AML-193 (cell line): ENCODE measurements at regions not wholly inside any gene's neighbourhood (a gene's known extent, or its start where the extent isn't known, plus 50 kb on each side); places are given as distances from the start of the nearest gene placed in this dataset.
"Not testable (repeated sequence)": the region's sequence is repeated elsewhere in the genome, so short reads cannot be mapped to it uniquely, and the experiment has no call there.

Source experiments
- DNase-seq, 2 experiments: peaks; one replicate each; lab custom pipeline; 2025; lab: John Stamatoyannopoulos, UW

DNA sequence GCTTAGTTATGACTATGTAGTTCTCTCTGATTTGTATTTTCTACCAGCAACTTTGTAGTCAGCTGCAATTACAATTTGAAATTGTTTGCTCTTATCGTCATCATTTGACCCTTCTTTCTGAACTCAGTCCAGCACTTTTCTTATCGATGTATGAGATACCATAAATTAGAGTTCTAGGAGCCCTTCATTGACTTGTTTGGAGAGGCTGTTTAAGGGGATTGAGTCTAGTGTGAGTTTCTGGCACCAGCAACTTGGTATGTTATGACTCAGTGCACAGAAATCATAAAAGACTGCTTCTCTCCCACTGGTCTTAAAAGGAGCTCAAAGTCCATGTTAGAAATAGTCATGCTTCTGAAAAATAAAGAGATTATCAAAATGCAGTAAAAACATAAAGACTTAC is 190.3 kb downstream of the TENT5A start:
- DNase-seq: no peak

DNA sequence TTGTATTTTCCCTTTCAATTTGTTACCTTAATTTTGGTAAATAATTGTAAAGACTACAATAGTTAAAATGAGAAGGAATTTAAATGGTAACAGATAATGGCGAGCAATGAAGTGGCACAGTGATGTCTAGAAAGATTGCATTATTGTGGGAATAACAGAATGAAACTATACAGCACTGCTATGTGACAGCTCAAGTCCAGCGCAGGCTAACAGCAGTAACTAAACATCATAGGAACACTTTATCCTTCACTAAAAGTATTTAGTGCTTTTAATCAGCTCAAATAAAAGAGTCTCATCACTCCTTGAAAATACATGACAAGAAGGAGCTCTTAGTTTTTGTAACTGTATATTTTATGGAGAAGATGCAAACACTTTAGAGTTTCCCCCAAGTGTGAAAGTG is 190.8 kb downstream of the TENT5A start:
- DNase-seq: no peak

DNA sequence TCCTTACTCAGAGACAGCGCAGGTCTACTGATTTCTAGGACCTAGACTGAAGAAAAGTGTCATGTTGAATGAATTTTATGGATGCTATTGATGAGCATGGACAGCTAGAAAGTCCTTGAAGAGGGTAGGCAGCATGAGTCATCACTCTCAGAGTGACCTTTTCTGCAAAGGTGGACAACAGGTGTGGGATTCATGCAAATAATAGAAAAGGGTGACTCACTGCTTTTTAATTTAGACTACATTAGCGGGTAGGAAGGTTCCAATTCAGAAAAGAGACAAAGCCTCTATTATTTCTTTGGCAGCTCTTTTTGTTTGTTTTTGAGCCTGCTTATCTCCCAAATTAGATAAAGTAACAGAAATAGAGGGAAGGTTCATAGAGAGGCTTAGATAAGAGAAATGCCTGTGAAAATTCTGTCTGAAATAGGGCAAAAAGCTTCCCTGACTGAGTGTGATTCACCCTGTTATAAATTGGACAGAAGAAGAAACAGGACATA is 191.4 kb downstream of the TENT5A start:
- DNase-seq: no peak

DNA sequence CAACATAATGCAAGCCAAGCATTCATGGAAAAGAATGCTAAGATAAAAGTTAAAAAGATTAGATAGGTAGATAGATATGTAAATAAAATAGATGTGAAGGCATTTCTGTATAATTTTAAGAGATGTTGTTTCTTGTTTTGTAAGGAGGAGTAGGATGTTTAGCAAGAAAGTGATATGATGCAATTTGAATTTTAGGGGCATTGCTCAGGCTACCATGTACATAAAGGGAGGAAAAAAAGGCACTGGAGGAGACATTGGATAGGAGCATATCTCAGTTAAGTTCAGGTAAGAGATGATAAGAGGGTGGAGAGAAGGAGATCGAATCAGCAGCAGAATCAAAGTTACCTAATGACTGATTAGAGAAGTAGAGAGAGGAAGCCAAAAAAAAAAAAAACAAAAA is 194.7 kb downstream of the TENT5A start:
- DNase-seq: no peak

DNA sequence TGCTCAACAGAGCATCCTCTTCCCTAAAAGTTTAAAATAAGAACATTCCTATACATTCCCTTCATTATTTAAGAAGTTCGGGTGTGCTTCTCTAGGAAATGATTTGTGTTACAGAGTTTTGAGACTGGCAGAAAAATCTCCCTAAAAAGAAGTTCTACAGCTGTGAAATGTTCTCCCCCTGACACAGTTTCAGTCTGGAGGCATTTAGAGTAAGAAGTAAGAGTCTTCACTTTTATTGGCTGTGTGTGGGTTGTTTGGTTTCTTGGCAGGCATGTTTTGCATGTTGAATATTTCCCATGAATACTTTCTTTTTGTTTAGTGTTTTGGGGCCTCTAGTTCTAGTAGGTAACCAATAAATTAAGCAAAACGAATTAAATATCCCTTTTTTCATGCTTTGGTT is 195.9 kb downstream of the TENT5A start:
- DNase-seq: no peak

DNA sequence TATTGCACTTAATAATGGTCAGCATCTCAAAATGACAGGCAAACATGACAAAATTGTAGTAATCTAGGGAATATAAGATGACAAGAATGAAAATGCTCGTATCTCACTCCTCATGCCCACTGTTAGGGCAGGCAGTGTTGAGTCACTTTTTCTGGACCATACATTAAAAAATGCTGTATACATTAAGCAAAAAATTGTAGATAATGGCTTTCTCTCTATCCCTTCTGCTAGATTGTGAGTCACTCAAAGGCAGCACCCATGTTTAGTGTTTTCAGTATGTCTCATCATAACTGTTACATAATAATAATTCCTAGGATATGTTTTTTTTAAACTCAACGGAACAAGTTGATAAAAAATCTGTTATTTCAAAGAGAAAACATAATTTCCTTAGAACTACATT is 199.3 kb downstream of the TENT5A start:
- DNase-seq: no peak

DNA sequence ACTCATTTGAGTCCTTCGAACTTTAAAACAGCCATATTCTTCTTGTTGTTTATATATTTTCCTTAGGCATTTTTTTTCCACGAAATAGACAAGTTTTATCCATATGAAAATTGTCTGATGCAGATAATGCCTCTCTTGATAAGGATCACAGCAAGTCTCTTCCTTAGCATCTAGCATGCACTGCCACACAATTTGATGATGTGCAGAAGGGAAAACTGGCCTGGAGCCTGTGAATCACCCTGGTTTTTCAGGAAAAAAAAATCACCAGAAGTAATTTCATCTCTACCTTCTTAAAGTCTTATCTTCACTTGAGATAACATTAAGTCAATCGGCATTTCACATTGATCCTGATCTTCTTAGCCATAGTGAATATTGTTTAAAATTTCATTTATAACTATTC is 199.8 kb downstream of the TENT5A start:
- DNase-seq: no peak

DNA sequence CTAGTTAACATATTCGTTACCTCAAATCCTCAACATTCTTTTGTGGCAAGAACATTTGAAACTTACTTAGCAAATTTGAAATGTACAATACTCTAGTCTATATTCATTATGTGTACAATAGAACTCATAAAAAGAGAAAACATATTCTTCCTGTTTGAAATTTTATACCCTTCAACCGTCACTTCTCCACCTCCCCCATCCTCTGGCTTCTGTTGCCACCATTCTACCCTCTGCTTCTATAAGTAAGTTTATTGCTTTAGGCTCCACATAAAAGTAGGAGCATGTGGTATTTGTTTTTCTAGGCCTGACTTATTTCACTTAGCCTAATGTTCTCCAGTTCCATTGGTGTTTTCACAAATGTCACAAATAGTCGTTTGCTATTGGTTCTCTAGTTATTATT is 205.3 kb downstream of the TENT5A start:
- DNase-seq: no peak

DNA sequence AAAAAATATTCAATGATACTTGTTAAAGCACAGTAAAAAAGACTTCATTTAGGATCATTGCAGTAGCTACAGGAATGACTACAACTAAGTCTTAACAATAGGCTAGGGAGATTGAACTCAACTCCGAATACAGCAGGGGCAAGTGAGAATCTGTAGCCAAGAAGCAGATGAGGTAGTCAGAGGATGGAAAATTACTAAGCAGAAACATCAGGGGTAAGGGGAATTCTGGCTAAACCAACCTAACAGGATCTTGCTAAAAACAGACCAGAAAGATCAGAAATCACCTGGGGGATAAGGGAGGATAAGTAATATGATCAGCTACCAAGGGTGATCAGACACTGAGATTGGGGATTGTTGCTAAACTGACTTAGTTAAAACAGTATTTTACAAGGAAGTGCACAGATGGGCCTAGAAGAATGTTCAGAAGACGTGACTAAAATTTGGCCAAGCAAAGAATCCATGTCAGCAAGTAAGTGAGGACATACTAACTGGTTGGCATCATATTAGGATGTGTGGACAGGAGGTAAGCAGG is 217.5 kb downstream of the TENT5A start:
- no peak for DNase-seq

DNA sequence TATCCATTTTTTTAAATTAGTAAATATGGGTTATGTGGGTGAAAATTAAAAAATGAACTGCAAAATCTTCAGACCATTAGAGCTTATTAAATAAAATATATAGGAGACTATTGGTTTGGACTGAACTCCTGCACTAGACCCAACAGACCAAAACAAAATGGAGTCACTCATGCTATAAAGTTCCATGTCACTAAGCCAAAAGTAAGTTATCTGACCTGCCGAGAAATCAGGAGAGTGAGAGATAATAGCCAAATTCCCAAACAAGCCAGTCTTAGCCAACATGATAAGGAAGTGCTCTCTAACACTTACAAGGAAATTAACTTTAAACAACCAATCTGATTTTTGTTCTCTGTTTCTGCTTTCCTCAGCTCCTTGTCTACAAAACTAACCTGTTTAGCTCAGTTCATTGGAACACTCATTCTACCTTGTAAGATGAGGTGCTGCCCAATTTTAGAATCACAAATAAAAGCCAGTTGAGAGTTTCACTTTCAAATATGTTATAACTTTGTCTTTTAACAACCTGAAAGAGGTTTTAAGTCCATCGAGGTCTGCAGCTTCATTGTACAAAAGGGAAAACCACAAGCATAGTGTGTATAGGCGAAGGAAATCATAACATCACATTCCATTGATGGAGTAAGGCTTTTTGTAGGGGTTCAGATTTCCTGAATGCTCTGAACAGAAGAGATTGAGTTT is 220.5 kb downstream of the TENT5A start:
- DNase-seq: no peak

DNA sequence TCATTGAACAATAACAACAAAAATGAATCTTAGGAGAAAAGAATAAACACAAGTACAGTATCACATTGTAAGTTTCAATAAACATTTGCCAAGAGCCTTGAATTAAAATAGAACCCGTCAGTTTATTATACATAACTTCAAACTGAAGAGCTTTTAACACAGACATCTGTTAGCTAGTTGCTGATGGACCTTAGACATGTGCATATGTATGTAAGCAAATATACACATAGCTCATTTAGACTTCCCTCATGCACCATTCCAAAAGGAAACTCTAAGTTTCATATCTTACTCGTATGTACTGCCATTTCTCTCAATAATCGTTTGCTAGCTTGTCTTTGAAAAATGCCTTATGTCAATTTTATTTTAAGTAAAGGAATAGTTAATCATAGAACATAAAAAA is 235.0 kb downstream of the TENT5A start:
- no peak for DNase-seq

DNA sequence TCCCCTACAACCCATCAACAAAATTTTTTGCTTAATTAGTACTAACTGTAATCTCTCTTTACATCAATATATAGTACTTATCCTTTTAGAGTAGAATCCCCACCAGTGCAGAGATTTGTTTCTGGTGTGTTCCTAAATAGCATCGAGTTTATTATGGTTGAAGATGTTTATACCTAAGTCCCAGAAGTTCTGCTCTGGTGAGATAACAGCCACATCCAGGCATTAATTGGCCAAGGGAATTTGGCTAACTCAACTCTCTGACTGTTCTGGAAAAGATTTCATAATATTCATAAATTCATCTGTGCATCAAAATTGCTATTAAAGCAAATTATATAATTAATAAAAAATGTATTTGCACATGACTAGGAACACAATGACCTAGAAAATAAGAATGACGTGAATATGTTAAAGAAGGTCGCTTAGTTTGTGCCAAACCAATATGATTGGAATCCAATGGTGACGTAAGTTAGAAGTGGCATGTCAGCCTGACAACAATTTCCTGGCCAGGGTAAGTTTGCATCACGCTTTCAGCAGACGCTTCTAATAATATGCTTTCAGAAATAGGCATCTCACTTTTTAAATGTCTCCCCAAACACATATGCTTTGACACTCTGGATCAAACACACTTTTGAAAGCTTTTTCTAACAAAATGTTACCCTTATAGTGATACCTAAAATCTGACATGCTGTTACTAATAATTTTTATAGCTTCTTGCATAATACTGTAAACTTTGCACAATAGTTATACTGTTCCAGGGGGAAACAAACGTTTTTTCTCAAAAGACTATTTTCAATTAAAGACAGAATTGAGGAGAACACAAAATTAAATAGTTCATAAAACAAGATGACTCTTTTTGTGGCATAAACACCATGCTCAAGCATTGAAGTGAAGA is 236.7 kb downstream of the TENT5A start:
- DNase-seq: no peak

DNA sequence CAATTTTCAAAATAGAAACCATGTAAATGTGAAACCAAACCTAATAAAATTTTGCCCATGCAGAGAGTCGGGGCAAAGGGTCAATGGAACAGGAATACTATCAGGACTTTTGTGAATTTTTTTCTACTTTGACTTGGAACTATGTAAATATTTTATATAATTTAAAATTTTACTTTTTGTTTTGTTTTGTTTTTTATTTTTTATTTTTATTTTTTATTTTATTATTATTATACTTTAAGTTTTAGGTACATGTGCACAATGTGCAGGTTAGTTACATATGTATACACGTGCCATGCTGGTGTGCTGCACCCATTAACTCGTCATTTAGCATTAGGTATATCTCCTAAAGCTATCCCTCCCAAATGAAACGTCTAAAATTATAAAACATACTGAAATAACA is 238.3 kb downstream of the TENT5A start:
- not testable (repeated sequence) for DNase-seq

DNA sequence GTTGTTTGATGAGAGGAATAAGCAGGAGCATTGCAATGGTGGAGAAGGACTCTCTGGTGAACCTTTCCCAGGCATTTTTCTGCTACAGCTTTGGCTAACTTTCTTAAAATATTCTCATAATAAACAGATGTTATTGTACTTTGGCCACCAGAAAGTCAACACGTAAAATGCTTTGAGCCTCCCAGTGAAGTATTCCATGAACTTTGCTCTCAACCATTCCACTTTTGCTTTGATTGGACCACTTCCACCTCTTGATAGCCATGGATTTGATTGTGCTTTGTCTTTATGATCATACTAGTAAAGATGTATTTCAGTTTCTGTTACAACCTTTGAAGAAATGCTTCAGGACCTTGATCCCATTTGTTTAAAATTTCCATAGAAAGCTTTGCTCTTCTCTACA is 241.1 kb downstream of the TENT5A start:
- no peak for DNase-seq

DNA sequence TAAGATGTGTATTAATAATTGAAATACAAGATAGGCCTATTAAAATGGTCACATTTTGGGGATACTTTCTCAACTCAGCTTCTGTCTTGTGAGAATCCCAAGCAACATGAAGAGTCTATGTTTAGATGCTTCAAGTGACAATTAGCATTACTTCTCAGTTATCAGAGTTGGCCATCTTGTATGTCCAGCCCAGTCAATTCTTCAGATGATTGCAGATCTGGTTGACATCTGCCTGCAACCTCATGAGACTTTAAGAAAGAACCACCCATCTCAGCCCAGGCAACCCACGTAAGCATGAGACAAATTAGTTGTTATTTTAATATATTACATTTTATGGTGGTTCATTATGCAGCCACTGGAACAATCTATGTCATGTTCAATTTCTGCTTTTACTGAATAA is 256.5 kb downstream of the TENT5A start:
- no peak for DNase-seq

DNA sequence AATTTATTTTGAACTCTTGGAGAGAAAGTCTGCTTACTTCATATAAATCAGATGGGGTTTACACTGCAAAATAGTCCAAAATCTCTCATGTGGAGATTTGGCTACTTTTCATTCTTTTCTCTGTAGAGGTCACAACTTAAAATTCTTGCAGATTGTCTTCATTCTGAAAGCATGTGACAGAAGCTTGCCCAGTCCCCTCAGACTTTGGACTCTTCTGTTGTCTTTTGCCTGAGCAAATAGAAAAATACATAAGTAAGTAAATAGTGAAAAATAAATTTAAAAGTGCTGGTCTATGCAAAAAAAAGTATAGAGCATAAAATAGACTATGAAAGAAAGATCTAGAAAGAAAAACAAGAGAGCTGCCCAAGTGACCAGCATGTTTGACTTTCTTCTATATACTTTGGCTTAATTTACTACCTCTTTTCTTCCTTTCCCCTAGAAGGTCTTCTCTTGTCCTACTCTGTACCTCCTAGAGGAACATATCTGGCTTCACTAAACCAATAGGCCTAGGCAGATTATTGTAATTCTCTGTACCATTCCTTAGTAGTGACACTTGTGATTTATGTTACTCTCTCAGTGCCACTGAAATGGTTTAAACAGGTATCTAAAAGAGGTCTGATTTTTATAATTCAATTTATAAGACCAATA is 260.9 kb downstream of the TENT5A start:
- no peak for DNase-seq

DNA sequence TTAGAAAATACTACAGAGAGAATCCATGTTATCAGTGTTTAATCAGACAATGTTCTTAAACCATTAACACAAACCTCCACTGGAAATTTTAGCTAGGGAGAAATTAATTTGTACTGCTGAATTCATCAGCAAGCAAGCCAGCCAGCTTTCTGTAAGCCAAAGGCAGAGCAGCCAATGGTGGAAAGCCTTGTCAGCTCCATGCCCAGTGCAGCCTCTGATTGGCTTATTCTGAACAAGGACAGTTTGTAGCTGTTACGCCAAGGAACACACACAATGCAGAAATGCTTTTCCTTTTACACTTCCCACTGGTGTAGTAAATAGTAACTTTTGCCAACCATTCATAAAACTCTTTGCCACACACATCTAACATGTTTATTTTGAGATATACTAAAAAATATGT is 265.0 kb downstream of the TENT5A start:
- no peak for DNase-seq

DNA sequence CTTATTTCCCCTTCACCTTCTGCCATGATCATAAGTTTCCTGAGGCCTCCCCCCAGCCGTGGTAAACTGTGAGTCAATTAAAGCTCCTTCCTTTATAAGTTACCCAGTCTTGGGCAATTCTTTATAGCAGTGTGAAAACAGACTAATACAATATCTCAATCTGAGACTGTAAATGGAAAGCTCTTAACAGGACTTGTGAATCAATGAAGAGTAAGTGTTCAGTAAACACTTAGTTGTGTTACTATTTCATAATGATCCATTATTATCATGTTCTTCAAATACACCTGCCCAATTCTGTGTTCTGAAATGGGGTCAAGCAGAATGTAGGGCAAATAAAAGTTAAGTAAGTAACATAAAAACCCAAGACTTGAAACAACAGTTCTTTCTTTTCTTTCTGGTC is 266.2 kb downstream of the TENT5A start:
- DNase-seq: no peak

DNA sequence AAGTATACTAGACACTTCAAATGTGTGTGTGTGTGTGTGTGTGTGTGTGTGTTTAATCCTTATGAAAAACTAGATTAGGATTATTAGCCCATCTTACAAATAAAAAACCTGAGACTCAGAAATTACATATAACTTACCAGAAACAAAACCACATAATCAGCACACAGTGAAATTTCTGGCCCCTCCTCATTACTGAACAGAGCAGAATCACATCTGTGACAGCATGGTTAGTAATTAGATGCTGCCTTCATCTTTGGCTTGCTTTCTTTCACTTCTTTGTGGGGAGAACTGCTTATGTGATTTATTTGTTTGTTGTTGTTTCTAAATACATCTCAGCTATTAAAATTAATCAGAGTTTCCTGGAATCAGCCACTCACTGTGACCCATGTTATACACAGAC is 267.1 kb downstream of the TENT5A start:
- no peak for DNase-seq

DNA sequence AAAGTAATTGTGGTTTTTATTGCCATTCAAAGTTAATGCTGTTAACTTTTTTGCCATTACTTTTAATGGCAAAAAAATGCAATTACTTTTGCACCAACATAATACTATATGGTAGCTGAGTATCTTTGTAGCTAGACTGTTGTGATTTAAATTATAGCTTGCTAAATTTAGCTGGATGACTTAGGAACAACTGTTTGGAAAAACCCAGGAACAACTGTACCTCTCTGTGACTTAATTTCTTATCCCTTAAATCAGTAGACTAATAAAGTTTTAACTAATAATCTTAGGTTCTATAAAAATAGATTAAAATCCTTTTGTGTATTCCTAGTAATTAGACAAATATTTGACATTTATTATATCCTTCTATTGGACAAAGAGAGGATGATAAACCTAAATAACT is 268.2 kb downstream of the TENT5A start:
- no peak for DNase-seq

DNA sequence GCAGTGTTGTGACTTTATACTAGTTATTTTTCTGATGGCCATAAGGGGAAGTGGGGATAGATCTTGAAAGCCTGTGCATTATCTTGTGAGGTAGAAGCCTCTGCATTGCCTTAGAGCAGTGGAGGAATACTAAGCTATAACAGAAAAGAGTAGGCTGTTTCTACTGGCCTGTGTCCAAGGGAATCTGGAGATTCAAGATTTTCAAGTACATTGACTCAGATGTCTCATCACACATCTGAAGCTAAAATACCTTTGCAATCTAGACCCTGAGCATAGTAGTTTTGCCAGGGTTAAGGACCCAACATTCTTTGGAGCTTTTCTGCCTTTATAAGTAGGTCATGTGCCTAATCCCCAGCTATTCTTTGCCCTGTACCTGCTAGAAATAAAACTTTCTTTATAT is 272.3 kb downstream of the TENT5A start:
- no peak for DNase-seq

DNA sequence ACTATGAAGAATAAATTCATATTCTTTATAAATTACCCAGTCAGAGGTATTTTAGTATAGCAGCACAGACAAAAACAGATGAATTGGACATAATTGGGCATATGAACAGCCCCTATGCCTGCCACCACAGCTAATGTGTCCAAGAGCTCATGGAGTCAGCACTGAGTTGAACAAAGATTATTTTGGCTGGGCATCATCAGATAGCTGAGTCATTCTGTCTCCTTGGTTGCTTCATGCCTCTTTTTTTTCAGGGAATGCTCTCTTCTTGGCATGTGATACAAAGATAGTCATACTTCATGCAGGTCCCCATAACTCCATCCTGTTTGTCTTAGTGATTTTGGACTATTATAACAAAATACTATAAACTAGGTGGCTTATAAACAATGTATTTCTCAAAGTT is 275.6 kb downstream of the TENT5A start:
- DNase-seq: no peak

DNA sequence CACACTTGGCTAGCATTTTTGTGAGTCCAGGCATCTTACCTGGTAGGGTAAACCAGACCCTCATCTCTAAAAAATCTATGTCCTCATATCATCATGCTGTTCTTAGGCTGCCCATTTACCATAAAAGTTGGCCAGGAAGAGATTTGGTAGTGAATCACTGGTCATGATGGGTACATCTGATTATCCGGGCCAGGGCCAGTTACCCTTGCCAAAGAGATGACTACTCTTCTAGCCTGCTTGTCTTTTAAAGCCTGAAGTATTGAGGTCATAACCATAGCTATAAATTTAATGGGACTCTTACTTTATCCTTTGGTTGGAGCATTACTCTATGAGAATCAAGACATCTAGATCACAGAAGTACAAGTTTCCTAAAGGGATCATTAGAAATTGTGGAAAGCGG is 276.8 kb downstream of the TENT5A start:
- no peak for DNase-seq
